ENCODE measurements at regions not wholly inside any gene's neighbourhood (a gene's known extent, or its start where the extent isn't known, plus 50 kb on each side); places are given as distances from the start of the nearest gene placed in this dataset.

DNA sequence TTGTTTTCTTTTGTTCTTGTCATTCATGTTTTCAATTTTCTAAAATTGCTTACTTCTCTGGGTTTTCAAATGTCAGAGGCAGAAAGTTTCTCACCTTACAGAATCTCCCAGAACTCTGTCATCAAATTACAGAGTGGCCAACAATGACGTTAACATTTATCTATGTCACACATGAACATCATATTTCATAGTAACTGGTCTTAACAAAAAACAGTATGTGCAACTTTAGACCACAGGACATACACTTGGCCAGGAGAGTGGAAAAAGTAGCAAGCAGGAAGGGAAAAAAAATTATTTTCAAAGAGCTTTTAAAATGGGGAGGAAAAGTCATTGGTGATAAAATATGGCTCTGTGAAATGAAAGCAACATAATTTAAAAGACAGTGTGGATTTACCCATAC is 426.5 kb downstream of the MED13L start (continued):
- TF ChIP-seq, protein P1, sequence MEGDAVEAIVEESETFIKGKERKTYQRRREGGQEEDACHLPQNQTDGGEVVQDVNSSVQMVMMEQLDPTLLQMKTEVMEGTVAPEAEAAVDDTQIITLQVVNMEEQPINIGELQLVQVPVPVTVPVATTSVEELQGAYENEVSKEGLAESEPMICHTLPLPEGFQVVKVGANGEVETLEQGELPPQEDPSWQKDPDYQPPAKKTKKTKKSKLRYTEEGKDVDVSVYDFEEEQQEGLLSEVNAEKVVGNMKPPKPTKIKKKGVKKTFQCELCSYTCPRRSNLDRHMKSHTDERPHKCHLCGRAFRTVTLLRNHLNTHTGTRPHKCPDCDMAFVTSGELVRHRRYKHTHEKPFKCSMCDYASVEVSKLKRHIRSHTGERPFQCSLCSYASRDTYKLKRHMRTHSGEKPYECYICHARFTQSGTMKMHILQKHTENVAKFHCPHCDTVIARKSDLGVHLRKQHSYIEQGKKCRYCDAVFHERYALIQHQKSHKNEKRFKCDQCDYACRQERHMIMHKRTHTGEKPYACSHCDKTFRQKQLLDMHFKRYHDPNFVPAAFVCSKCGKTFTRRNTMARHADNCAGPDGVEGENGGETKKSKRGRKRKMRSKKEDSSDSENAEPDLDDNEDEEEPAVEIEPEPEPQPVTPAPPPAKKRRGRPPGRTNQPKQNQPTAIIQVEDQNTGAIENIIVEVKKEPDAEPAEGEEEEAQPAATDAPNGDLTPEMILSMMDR (IDR thresholded peaks at IDR 0.05): no peak
- no peak for TF ChIP-seq POLR2AphosphoS5 (IDR thresholded peaks at IDR 0.05; ENCODE audit: low read depth, low read length)
- no peak for TF ChIP-seq SMC3 (IDR thresholded peaks at IDR 0.05; ENCODE audit: low read depth, low read length)
- TF ChIP-seq FOSL2 (IDR thresholded peaks at IDR 0.05; ENCODE audit: borderline replicate concordance, low read depth): no peak
- no peak for TF ChIP-seq GATA2 (CRISPR knock-in tag; IDR thresholded peaks at IDR 0.05)

DNA sequence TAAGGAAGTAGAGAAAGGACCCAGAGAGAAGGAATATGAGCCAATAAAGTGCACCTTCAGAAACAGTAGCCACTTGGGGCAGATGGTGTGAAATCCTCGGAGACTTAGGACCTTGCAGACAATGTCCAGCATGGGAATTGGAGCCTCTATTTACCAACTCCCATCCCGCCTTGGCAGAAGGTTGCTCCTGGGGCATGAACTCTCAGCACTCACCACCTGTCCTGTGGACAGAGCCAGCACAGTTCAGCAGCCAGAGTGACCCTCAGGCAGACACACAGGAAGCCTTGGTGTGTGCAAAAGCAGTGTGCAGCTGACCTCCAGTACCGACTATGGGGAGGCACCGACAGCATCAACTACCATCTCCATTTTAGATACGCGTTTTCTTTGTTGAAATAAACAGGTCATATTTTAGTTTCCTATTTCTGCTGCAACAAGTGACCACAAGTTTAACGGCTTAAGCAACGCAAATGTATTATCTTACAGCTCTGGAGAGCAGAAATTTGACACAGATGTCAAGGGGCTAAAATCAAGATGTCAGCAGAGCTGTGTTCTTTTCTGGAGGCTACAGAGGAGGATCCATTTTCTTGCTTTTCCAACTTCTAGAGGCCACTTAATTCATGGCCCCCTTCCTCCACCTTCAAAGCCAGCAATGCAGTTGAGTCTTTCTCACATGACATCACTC is 428.1 kb downstream of the MED13L start:
- Histone ChIP-seq H3K9me2 (no peaks in the 10 kb centered on the region), H3K79me2 (ENCODE audit: insufficient read depth) (no peaks in the 10 kb centered on the region), H2AFZ (ENCODE audit: low read depth) (no peak overlapping the region), H3K36me3 (replicated peaks in 1 of 2; ENCODE audit: control insufficient read depth in 1 of 2, insufficient read depth in 2 of 2, low read length in 1 of 2) (no peaks in the 10 kb centered on the region), H3K9ac (no peak overlapping the region), H3K9me3 (no peaks in the 10 kb centered on the region), H4K20me1 (ENCODE audit: insufficient read depth) (no peaks in the 10 kb centered on the region), H3K27me3 (ENCODE audit: insufficient read depth) (no peaks in the 10 kb centered on the region), H3K4me2 (no peak overlapping the region), H3K4me1 (ENCODE audit: control insufficient read depth in 1 of 2, insufficient read depth in 2 of 2, low read depth in 1 of 2, low read length in 1 of 2) (no peaks in the 10 kb centered on the region), H3F3A (replicated peaks; ENCODE audit: insufficient read depth) (no peaks in the 10 kb centered on the region), H3K4me3 (ENCODE audit: low read depth in 2 of 2, low read length in 1 of 2) (no peak overlapping the region), H3K27ac (ENCODE audit: low read depth in 2 of 2, low read length in 1 of 2) (no peak overlapping the region)
- 43% methylated on average over 7 of the region's 8 CpGs for WGBS (ENCODE audit: low lambda C conversion rate)
- TF ChIP-seq NRF1 (IDR thresholded peaks at IDR 0.05; ENCODE audit: low read depth, low read length) (no peak), RXRA (IDR thresholded peaks at IDR 0.05; ENCODE audit: borderline replicate concordance, low read depth) (no peak), GABPA (IDR thresholded peaks at IDR 0.05; ENCODE audit: low read depth) (no peak), FOSL2 (IDR thresholded peaks at IDR 0.05; ENCODE audit: borderline replicate concordance, low read depth) (no peak), FOXM1 (IDR thresholded peaks at IDR 0.05; ENCODE audit: low read depth) (no peak), RAD21 (IDR thresholded peaks at IDR 0.05; ENCODE audit: low read length) (no peak), TEAD4 (IDR thresholded peaks at IDR 0.05; ENCODE audit: borderline replicate concordance, insufficient read depth) (no peak), EP300 (IDR thresholded peaks at IDR 0.05; ENCODE audit: borderline replicate concordance in 1 of 2, low read depth in 1 of 2, low read length in 1 of 2) (no peak), CHD2 (IDR thresholded peaks at IDR 0.05; ENCODE audit: low read length, partially characterized antibody) (no peak), POLR2AphosphoS5 (IDR thresholded peaks at IDR 0.05; ENCODE audit: low read depth, low read length) (no peak), SIN3A (IDR thresholded peaks at IDR 0.05; ENCODE audit: borderline replicate concordance, low read depth, low read length) (no peak), JUND (IDR thresholded peaks at IDR 0.05) (no peak), YY1 (IDR thresholded peaks at IDR 0.05; ENCODE audit: low read depth) (no peak), MXI1 (IDR thresholded peaks at IDR 0.05; ENCODE audit: low read depth, low read length) (no peak), FOXJ3 (CRISPR knock-in tag; IDR thresholded peaks at IDR 0.05) (no peak)
- TF ChIP-seq, protein P2, sequence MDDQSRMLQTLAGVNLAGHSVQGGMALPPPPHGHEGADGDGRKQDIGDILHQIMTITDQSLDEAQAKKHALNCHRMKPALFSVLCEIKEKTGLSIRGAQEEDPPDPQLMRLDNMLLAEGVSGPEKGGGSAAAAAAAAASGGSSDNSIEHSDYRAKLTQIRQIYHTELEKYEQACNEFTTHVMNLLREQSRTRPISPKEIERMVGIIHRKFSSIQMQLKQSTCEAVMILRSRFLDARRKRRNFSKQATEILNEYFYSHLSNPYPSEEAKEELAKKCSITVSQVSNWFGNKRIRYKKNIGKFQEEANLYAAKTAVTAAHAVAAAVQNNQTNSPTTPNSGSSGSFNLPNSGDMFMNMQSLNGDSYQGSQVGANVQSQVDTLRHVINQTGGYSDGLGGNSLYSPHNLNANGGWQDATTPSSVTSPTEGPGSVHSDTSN (IDR thresholded peaks at IDR 0.05): no peak
- TF ChIP-seq, protein P3, sequence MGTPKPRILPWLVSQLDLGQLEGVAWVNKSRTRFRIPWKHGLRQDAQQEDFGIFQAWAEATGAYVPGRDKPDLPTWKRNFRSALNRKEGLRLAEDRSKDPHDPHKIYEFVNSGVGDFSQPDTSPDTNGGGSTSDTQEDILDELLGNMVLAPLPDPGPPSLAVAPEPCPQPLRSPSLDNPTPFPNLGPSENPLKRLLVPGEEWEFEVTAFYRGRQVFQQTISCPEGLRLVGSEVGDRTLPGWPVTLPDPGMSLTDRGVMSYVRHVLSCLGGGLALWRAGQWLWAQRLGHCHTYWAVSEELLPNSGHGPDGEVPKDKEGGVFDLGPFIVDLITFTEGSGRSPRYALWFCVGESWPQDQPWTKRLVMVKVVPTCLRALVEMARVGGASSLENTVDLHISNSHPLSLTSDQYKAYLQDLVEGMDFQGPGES (IDR thresholded peaks at IDR 0.05; ENCODE audit: low read depth, low read length): no peak
- TF ChIP-seq, protein P4, sequence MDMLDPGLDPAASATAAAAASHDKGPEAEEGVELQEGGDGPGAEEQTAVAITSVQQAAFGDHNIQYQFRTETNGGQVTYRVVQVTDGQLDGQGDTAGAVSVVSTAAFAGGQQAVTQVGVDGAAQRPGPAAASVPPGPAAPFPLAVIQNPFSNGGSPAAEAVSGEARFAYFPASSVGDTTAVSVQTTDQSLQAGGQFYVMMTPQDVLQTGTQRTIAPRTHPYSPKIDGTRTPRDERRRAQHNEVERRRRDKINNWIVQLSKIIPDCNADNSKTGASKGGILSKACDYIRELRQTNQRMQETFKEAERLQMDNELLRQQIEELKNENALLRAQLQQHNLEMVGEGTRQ (IDR thresholded peaks at IDR 0.05; ENCODE audit: borderline replicate concordance, low read depth, low read length): no peak
- TF ChIP-seq, protein P5, sequence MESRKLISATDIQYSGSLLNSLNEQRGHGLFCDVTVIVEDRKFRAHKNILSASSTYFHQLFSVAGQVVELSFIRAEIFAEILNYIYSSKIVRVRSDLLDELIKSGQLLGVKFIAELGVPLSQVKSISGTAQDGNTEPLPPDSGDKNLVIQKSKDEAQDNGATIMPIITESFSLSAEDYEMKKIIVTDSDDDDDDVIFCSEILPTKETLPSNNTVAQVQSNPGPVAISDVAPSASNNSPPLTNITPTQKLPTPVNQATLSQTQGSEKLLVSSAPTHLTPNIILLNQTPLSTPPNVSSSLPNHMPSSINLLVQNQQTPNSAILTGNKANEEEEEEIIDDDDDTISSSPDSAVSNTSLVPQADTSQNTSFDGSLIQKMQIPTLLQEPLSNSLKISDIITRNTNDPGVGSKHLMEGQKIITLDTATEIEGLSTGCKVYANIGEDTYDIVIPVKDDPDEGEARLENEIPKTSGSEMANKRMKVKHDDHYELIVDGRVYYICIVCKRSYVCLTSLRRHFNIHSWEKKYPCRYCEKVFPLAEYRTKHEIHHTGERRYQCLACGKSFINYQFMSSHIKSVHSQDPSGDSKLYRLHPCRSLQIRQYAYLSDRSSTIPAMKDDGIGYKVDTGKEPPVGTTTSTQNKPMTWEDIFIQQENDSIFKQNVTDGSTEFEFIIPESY (IDR thresholded peaks at IDR 0.05; ENCODE audit: borderline replicate concordance, low read depth): no peak
- TF ChIP-seq, protein P6, sequence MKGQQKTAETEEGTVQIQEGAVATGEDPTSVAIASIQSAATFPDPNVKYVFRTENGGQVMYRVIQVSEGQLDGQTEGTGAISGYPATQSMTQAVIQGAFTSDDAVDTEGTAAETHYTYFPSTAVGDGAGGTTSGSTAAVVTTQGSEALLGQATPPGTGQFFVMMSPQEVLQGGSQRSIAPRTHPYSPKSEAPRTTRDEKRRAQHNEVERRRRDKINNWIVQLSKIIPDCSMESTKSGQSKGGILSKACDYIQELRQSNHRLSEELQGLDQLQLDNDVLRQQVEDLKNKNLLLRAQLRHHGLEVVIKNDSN (IDR thresholded peaks at IDR 0.05; ENCODE audit: borderline replicate concordance, low read depth): no peak
- DNase-seq: no peak
- ChIA-PET POLR2A (no interaction called here), CTCF (no interaction called here)

Data from SK-N-SH (cell line).